IMR-90 (cell line): ENCODE measurements at regions not wholly inside any gene's neighbourhood (a gene's known extent, or its start where the extent isn't known, plus 50 kb on each side); places are given as distances from the start of the nearest gene placed in this dataset.

Experiments
- BHLHE40 ChIP-seq: fragments of 150-350 bp; IDR thresholded peaks from 2 replicates; pipeline ENCODE4 v1.6.1; 2016; ENCODE audit warnings: mild to moderate bottlenecking, low read depth, low read length
- CEBPB ChIP-seq: IDR thresholded peaks from 2 replicates; pipeline ENCODE4 v1.6.1; 2012; ENCODE audit warnings: low read depth, low read length, improper control_type of control experiment
- CTCF ChIP-seq: conservative IDR thresholded peaks from 2 replicates; pipeline ENCODE4 v1.5.1; 2012; ENCODE audit warnings: mild to moderate bottlenecking, low read depth, low read length, improper control_type of control experiment
- RFX5 ChIP-seq: IDR thresholded peaks from 2 replicates; pipeline ENCODE4 v1.8.0; 2012; ENCODE audit warnings: low read depth, mild to moderate bottlenecking, low read length, moderate library complexity

GRCh38 chr3:164883171-164883570 is 195.1 kb downstream of the SI start:
- TF ChIP-seq RFX5 = no peak
- no peak for TF ChIP-seq CTCF
- TF ChIP-seq CEBPB = no peak
- no peak for TF ChIP-seq BHLHE40
